Common myeloid progenitor, CD34-positive (primary cell): ENCODE measurements at regions not wholly inside any gene's neighbourhood (a gene's known extent, or its start where the extent isn't known, plus 50 kb on each side); places are given as distances from the start of the nearest gene placed in this dataset.
"Not testable (repeated sequence)": the region's sequence is repeated elsewhere in the genome, so short reads cannot be mapped to it uniquely, and the experiment has no call there.

Experiments used
- CTCF ChIA-PET: fragments of 350-600 bp; sonication (Branson Sonifier 250); formaldehyde crosslinking; loops from one replicate; lab custom pipeline; 2021; ENCODE audit warnings: antibody characterized with exemption; lab: Charles Lee
- POLR2A ChIA-PET: fragments of 350-600 bp; sonication (Branson Sonifier 250); formaldehyde crosslinking; loops from one replicate; lab custom pipeline; 2021; ENCODE audit warnings: antibody characterized with exemption; lab: Charles Lee
- DNase-seq, 3 donors: peaks; one replicate each; pipeline versions ENCODE4 v3.0.0 to v3.0.0-alpha.2; 2013
- H3K27ac ChIP-seq, 2 experiments: 1 replicate in 1 of 2; 2 replicates in 1 of 2; pipeline ENCODE4 v1.7.0; 2013; ENCODE audit warnings: inconsistent platforms in 2 of 2, low read length in 2 of 2, mild to moderate bottlenecking in 2 of 2, low read depth in 1 of 2, moderate library complexity in 1 of 2; ENCODE audit not compliant: severe bottlenecking in 2 of 2, insufficient read depth in 1 of 2, poor library complexity in 1 of 2
- H3K27me3 ChIP-seq, 5 experiments: replicated peaks in 2 of 5; 1 replicate in 3 of 5; 2 replicates in 2 of 5; pipeline versions ENCODE4 v1.6.1 to v1.7.0; 2013; ENCODE audit warnings: low read length in 4 of 5, mild to moderate bottlenecking in 2 of 5, moderate library complexity in 2 of 5, inconsistent platforms in 1 of 5; ENCODE audit not compliant: insufficient read depth in 5 of 5, control insufficient read depth in 4 of 5
- H3K36me3 ChIP-seq, 4 experiments: 1 replicate in 2 of 4; 2 replicates in 2 of 4; pipeline versions ENCODE4 v1.6.1 to v1.7.0; 2013; ENCODE audit warnings: low read length in 3 of 4, control low read depth in 1 of 4, mild to moderate bottlenecking in 1 of 4; ENCODE audit not compliant: control insufficient read depth in 4 of 4, insufficient read depth in 4 of 4
- H3K4me1 ChIP-seq, 4 experiments: 1 replicate in 3 of 4; 2 replicates in 1 of 4; pipeline versions ENCODE4 v1.6.1 to v1.7.1; 2013; ENCODE audit warnings: low read length in 3 of 4, mild to moderate bottlenecking in 3 of 4, control low read depth in 1 of 4, inconsistent platforms in 1 of 4, moderate library complexity in 1 of 4; ENCODE audit not compliant: control insufficient read depth in 4 of 4, insufficient read depth in 4 of 4; ENCODE audit errors: control extremely low read depth in 1 of 4
- H3K4me3 ChIP-seq, 7 experiments: 1 replicate in 4 of 7; 2 replicates in 3 of 7; pipeline versions ENCODE4 v1.5.1 to v1.7.0; 2013; ENCODE audit warnings: mild to moderate bottlenecking in 7 of 7, low read length in 6 of 7, moderate library complexity in 6 of 7, inconsistent platforms in 2 of 7, low read depth in 2 of 7, control low read depth in 1 of 7; ENCODE audit not compliant: insufficient read depth in 4 of 7, control insufficient read depth in 1 of 7; ENCODE audit errors: extremely low read depth in 1 of 7
- H3K9me3 ChIP-seq, 5 experiments: 1 replicate in 4 of 5; 2 replicates in 1 of 5; pipeline versions ENCODE4 v1.6.1 to v1.7.1; 2013; ENCODE audit warnings: low read length in 4 of 5, mild to moderate bottlenecking in 2 of 5, inconsistent platforms in 1 of 5, low read depth in 1 of 5, moderate library complexity in 1 of 5; ENCODE audit not compliant: control insufficient read depth in 4 of 5, insufficient read depth in 2 of 5; ENCODE audit errors: control extremely low read depth in 1 of 5
- WGBS: methylation state at CpG from one replicate; pipeline ENCODE4 v1.1.5; 2013; ENCODE audit not compliant: insufficient coverage; 5-methylcytosine and 5-hydroxymethylcytosine counted together

DNA sequence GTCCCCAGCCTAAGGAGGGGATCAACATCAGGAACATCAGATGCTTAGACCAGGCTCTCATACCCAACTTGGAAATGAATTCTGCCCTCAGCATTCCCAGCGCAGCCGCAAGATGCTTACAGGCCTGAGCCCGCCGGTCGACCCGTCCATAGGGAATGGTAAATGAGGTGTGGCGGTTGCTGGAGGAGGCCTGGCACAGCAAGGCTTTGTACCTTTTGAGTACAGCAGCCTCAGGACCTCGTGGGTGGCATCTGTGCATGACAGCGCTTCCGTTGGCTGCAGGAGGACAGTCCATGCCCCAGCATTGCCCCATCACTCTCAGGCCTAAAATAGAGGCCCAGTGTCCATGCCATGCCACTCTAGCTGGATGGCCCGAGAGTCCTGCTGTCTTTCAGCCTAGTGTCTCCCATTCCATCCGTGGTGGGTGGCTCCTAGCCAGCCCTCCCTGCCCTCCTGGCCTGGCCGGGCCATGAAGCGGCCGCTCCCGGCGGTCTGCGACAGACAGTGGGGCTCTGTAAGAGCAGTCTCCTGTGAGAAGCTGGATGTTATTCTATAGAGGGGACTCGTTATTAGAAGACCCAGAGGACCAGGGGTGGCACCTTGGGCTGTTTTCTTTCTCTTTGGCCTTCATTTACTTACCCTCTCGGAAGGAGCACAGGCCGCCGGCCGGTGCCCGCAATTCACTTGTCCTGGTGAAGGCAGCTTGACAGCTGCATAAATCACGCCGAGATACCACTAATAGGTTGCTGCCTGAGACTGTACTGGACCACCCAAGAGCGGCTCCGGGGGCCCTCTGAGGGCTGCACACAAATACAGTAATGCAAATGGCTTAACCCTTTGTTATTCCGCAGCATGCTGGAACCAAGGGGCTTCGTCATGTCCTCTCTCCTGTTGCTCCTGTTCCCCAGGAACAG lies 223.5 kb upstream of the TUT7 start:
- no peak overlapping the region for H3K27ac ChIP-seq

DNA sequence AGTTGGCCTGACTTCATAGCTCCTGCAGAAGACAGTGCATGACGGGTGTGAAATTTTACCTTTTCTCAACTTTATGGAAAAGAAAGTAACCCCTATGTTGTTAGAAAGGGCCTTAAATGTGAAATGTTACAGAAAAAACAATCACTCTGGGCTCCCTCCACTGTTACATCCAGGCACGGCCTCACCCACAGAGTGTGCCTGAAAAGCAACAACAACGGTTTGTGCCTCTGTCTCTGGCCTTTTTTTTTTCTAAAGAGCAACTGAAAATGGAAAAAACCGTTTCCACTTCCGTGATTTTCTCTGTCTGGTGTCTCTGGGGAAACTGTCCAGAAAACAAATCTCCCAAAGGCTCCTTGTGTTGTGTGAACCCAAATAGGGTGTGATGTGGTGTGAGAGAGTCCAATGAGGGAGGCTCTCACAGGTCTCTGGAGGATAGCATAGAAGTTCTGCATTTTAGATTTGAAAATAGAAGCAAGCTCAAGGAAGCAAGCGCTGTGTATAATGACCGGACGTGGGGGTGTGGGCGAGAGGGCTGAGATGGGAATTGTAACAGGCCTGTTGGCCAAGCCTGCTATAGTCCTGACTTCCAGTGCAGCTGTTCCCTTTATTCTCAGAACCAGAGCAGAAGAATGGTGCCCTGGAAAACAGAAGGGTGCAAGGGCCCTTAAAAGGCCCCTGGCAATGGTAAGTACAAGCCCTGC lies 221.8 kb upstream of the TUT7 start:
- Histone ChIP-seq H3K27ac (no peak overlapping the region), H3K4me3 (no peak overlapping the region), H3K36me3 (no peaks in the 10 kb centered on the region), H3K9me3 (peaks cover 0 to 5% (median 1%) of the 10 kb centered on the region in 5 experiments), H3K27me3 (peaks cover 0 to 1% (median 0%) of the 10 kb centered on the region in 5 experiments), H3K4me1 (no peaks in the 10 kb centered on the region)
- WGBS = 100% methylated on average over 3 of the region's 9 CpGs
- ChIA-PET CTCF (no interaction called here), POLR2A (interaction anchor here (0.6 kb wide), 1 partner anchor 87 kb away, joined by 3 read pairs; no protein-coding TSS in a partner anchor)
- DNase-seq = no peak

More for the DNA sequence above, 223.5 kb upstream of the TUT7 start:
- Histone ChIP-seq H3K4me3 (no peak overlapping the region), H3K4me1 (no peaks in the 10 kb centered on the region), H3K27me3 (peaks cover 0 to 1% (median 0%) of the 10 kb centered on the region in 5 experiments), H3K36me3 (no peaks in the 10 kb centered on the region), H3K9me3 (peaks cover 0 to 3% (median 1%) of the 10 kb centered on the region in 5 experiments)
- ChIA-PET CTCF (no interaction called here), POLR2A (no interaction called here)
- WGBS = 84% methylated on average over 29 of the region's 30 CpGs
- no peak for DNase-seq

DNA sequence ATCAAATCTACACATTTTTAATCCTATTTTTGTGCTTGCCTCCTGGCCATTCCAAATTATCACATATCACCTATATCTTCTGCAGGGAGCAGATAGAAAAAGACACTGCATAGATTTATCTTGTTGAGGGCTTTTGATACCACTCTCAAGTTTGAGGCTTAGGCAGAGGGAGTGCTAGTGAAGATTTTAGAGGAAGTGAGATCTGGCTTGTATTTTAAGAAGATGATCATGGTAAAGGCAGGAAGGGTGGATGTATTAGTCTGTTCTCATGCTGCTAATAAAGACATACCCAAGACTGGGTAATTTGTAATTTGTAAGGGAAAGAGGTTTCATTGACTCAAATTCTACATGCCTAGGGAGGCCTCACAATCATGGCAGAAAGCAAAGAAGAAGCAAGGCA lies 220.9 kb upstream of the TUT7 start:
- H3K27me3 ChIP-seq = no peaks in the 10 kb centered on the region
- CTCF ChIA-PET = no interaction called here
- POLR2A ChIA-PET = no interaction called here

DNA sequence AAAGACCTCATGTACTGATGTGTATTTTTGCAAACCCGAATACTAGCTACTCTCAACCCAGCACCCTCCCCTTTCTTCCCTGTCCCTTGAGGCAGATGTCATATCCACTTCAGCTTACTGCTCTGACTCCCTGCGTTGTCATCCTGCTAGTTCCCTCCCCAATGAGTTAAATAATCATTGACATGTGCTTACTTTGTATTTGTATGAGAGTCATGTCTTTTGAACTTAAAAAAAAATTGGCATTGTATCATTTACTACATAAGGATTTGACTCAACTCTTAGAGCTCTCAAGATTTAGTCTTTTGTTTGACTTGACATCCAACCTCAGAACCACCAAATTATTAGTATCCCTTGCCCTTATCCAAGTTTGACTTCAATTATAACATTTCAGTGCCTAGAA lies 219.7 kb upstream of the TUT7 start:
- no peak for DNase-seq
- CTCF ChIA-PET = no interaction called here

More for the DNA sequence above, 220.9 kb upstream of the TUT7 start:
- Histone ChIP-seq H3K36me3 (no peaks in the 10 kb centered on the region), H3K9me3 (peaks cover 0 to 5% (median 1%) of the 10 kb centered on the region in 5 experiments), H3K4me1 (no peaks in the 10 kb centered on the region), H3K27ac (no peak overlapping the region), H3K4me3 (no peak overlapping the region)
- no peak for DNase-seq

DNA sequence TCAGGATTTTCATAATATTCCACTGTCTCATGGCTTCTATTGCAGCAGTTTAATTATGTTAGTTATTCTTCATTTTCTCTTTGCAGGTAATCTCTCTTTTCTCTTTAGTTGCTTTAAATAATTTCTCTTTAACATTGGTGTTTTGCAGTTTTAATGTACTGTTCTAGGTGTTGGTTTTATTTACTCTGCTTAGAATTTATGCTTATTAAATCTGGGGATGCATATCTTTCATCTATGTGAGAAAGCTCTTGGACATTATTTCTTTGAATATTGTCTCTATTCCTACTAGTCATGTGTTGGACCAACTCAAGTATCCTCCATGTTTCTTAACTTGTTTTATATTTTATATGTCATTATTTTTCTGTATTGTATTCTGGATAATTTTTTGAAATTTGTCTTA lies 218.7 kb upstream of the TUT7 start:
- Histone ChIP-seq H3K4me1 (no peaks in the 10 kb centered on the region), H3K4me3 (no peak overlapping the region), H3K9me3 (peaks cover 1 to 17% (median 5%) of the 10 kb centered on the region in 5 experiments), H3K27ac (no peak overlapping the region), H3K27me3 (no peaks in the 10 kb centered on the region), H3K36me3 (no peaks in the 10 kb centered on the region)
- ChIA-PET CTCF (no interaction called here), POLR2A (no interaction called here)
- DNase-seq = no peak

More for the DNA sequence above, 219.7 kb upstream of the TUT7 start:
- no peaks in the 10 kb centered on the region for H3K4me1 ChIP-seq
- WGBS = no CpG with 5 or more reads among the region's 2 CpGs
- POLR2A ChIA-PET = no interaction called here
- H3K4me3 ChIP-seq = no peak overlapping the region
- no peaks in the 10 kb centered on the region for H3K27me3 ChIP-seq
- no peak overlapping the region for H3K27ac ChIP-seq
- peaks cover 0 to 11% (median 4%) of the 10 kb centered on the region in 5 experiments for H3K9me3 ChIP-seq
- H3K36me3 ChIP-seq = no peaks in the 10 kb centered on the region

DNA sequence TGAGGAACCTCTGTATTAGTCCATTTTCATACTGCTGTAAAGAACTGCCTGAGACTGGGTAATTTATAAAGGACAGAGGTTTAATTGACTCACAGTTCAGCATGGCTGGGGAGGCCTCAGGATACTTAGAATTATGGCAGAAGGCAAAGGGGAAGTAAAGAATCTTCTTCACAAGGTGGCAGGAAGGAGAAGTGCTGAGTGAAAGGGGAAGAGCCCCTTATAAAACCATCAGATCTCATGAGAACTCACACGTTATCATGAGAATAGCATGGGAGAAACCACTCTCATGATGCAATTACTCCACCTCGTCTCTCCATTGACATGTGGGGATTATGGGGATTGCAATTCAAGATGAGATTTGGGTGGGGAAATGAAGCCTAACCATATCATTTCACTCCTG lies 211.4 kb upstream of the TUT7 start:
- H3K4me3 ChIP-seq, H3K27ac ChIP-seq, H3K27me3 ChIP-seq, CTCF ChIA-PET, H3K4me1 ChIP-seq, H3K36me3 ChIP-seq, DNase-seq, POLR2A ChIA-PET: not testable (repeated sequence)
- peaks cover 0 to 15% (median 5%) of the 10 kb centered on the region in 5 experiments for H3K9me3 ChIP-seq
- WGBS = no CpG with 5 or more reads among the region's 2 CpGs

DNA sequence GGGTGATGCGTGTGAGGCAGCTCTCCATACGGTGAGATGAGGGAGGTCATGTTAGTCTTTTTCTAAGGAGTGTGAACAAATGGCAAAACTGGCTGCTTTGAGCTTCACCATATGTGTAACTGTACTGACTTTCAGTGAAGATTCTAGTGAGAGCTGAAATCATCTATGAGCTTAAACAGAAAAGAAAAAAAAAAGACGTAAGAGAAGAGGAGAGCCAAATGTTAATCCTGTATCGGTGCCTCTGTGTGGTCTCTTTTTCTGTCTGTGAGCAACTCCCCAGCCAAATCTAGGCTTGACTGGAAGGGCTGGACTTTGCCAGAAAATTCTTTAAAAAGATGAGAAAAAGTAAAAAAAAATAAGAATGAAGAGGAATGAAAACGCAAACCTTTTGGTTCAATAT lies 209.7 kb upstream of the TUT7 start:
- Histone ChIP-seq H3K36me3 (no peaks in the 10 kb centered on the region), H3K27me3 (peaks cover 0 to 5% (median 2%) of the 10 kb centered on the region in 5 experiments), H3K4me1 (no peaks in the 10 kb centered on the region), H3K4me3 (no peak overlapping the region), H3K9me3 (peaks cover 0 to 9% (median 3%) of the 10 kb centered on the region in 5 experiments), H3K27ac (no peak overlapping the region)
- ChIA-PET POLR2A (no interaction called here), CTCF (no interaction called here)
- no peak for DNase-seq
- WGBS = 96% methylated on average over 5 of the region's 5 CpGs
